Ascending aorta (tissue), 2 donors: ENCODE measurements at regions not wholly inside any gene's neighbourhood (a gene's known extent, or its start where the extent isn't known, plus 50 kb on each side); places are given as distances from the start of the nearest gene placed in this dataset.

ENCODE experiments used
- DNase-seq, 2 donors: peaks; one replicate each; pipeline ENCODE4 v3.0.0-alpha.2; 2019; ENCODE audit warnings: low spot score in 2 of 2
- H3K27ac ChIP-seq, 2 donors: fragments of 200-600 bp; sonication (generic); one replicate each; pipeline ENCODE4 v1.5.1; 2016 to 2017; ENCODE audit warnings: mild to moderate bottlenecking in 1 of 2
- H3K27me3 ChIP-seq: fragments of 200-600 bp; sonication (generic); one replicate; pipeline ENCODE4 v1.5.1; 2017
- H3K36me3 ChIP-seq, 2 donors: fragments of 200-600 bp; sonication (generic); one replicate each; pipeline ENCODE4 v1.5.1; 2016
- H3K4me1 ChIP-seq, 2 donors: fragments of 200-600 bp; sonication (generic); one replicate each; pipeline ENCODE4 v1.5.1; 2016 to 2017; ENCODE audit warnings: mild to moderate bottlenecking in 1 of 2
- H3K4me3 ChIP-seq, 2 donors: fragments of 200-600 bp; sonication (generic); one replicate each; pipeline ENCODE4 v1.5.1; 2016 to 2017; ENCODE audit warnings: mild to moderate bottlenecking in 1 of 2
- H3K9me3 ChIP-seq, 2 donors: fragments of 200-600 bp; sonication (generic); one replicate each; pipeline ENCODE4 v1.5.1; 2016
- CTCF ChIP-seq, 3 experiments: fragments of 200-600 bp in 2 of 3; fragments of 450-650 bp in 1 of 3; sonication (generic) in 2 of 3; IDR thresholded peaks; one replicate each; pipeline ENCODE4 v1.5.1; 2016 to 2019; ENCODE audit warnings: antibody characterized with exemption in 3 of 3, mild to moderate bottlenecking in 1 of 3, moderate library complexity in 1 of 3
- intact Hi-C: fragments of 100-400 bp; cut with DNase I; formaldehyde crosslinking; loops from one replicate; pipeline ENCODE4 v1.15.1; 2023

DNA sequence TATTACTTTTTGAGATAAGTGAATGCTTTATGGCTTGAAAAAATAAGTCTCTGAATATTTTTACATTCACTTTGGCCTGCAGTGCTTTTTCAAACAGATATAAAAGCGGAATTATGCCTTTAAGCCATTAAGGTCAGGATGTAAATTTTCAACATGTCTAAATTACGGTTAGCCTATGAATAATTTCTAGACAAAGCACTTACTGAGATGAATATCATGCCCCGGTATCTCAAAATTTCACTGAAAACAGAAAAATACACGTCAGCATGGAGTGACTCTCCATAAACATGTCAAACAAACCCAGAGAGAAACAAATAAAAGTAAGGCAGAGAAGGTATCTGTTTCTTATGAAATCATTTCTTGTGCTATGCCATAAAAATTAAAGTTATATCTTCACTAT lies 853.9 kb downstream of the KCNT2 start:
- no peak for TF ChIP-seq CTCF (IDR thresholded peaks at IDR 0.05)
- no peaks in the 10 kb centered on the region for H3K4me1 ChIP-seq
- no peaks in the 10 kb centered on the region for H3K36me3 ChIP-seq
- no peak overlapping the region for H3K4me3 ChIP-seq
- no peaks in the 10 kb centered on the region for H3K9me3 ChIP-seq
- no peaks in the 10 kb centered on the region for H3K27me3 ChIP-seq
- intact Hi-C loops: no loop called here
- H3K27ac ChIP-seq: no peak overlapping the region
- no peak for DNase-seq

- H3K36me3 ChIP-seq: no peaks in the 10 kb centered on the region
- no peak overlapping the region for H3K27ac ChIP-seq
- TF ChIP-seq CTCF (IDR thresholded peaks at IDR 0.05): no peak
- H3K9me3 ChIP-seq: no peaks in the 10 kb centered on the region
- DNase-seq: no peak
- intact Hi-C loops: no loop called here
- no peaks in the 10 kb centered on the region for H3K4me1 ChIP-seq
- no peak overlapping the region for H3K4me3 ChIP-seq
- no peaks in the 10 kb centered on the region for H3K27me3 ChIP-seq
Measured at GRCh38 chr1:195748969-195749368, 859.3 kb downstream of the KCNT2 start.

- no peaks in the 10 kb centered on the region for H3K9me3 ChIP-seq
- H3K27me3 ChIP-seq: no peaks in the 10 kb centered on the region
- H3K4me1 ChIP-seq: no peaks in the 10 kb centered on the region
- H3K27ac ChIP-seq: no peak overlapping the region
- no peak overlapping the region for H3K4me3 ChIP-seq
- intact Hi-C loops: no loop called here
- DNase-seq: no peak
- no peaks in the 10 kb centered on the region for H3K36me3 ChIP-seq
- TF ChIP-seq CTCF (IDR thresholded peaks at IDR 0.05): no peak
Measured at GRCh38 chr1:195745189-195746010, 862.8 kb downstream of the KCNT2 start.

DNA sequence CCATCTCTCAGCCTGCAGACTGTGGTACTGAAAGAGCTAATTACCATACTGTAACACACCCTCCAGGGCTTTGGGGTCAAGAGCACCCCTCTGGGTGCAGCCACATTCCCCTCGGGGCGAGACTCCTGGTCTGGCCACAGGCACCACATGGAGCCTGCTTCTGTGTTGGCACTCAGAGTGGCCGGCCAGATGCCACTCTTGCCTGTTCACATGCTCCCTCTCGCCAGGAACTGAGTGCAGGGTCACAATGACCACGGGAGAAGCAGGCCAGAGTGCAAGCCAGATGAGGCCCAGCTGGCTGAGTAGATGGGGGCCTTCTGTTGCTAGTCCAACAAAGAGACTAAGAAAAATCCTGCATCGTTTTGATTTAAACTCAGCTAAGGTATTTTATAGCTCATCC lies 864.0 kb downstream of the KCNT2 start:
- intact Hi-C loops: no loop called here
- H3K9me3 ChIP-seq: no peaks in the 10 kb centered on the region

DNA sequence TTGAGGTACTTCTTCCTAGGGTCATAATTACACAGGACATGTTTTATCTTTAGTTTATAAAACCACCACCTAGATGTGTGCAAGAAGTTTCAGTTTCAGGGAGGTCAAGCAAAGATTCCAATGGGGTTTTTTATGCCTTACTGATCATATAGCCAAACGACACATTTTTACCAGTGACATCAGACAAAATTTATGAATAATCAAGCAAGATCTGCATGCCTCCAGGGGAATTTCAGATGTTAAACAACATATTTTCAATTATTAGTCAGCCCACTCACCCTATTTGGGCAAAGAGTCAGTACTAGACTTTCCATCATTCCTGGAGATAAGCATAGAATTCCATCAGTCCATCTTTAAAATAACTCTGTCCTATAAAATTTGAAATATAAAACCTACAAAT lies 867.4 kb downstream of the KCNT2 start:
- H3K4me1 ChIP-seq: no peaks in the 10 kb centered on the region
- DNase-seq: no peak
- no peaks in the 10 kb centered on the region for H3K27me3 ChIP-seq
- H3K27ac ChIP-seq: no peak overlapping the region
- intact Hi-C loops: no loop called here
- no peaks in the 10 kb centered on the region for H3K36me3 ChIP-seq
- TF ChIP-seq CTCF (IDR thresholded peaks at IDR 0.05): no peak
- H3K4me3 ChIP-seq: no peak overlapping the region
- no peaks in the 10 kb centered on the region for H3K9me3 ChIP-seq

More for the DNA sequence above, 864.0 kb downstream of the KCNT2 start:
- Histone ChIP-seq H3K27ac (no peak overlapping the region), H3K4me1 (no peaks in the 10 kb centered on the region), H3K4me3 (no peak overlapping the region), H3K27me3 (no peaks in the 10 kb centered on the region), H3K36me3 (no peaks in the 10 kb centered on the region)
- no peak for TF ChIP-seq CTCF (IDR thresholded peaks at IDR 0.05)
- DNase-seq: no peak
